Neural cell (in vitro differentiated cells): ENCODE measurements at regions not wholly inside any gene's neighbourhood (a gene's known extent, or its start where the extent isn't known, plus 50 kb on each side); places are given as distances from the start of the nearest gene placed in this dataset.

Source experiments
- H2AFZ ChIP-seq: fragments of 200-600, 300-800 bp; sonication (generic), shearing (Covaris generic); 2 replicates; pipeline ENCODE4 v1.6.0; 2014; ENCODE audit warnings: low read depth, mild to moderate bottlenecking, antibody characterized with exemption, low read length, moderate library complexity
- H3F3A ChIP-seq: fragments of 200-600 bp; shearing (Covaris generic); 2 replicates; pipeline ENCODE4 v1.6.1; 2016; ENCODE audit warnings: mild to moderate bottlenecking, moderate library complexity, mixed read lengths, antibody characterized with exemption, low read length; ENCODE audit not compliant: insufficient read depth, poor library complexity, severe bottlenecking
- H3K27ac ChIP-seq: fragments of 200-600, 300-800 bp; sonication (generic), shearing (Covaris generic); 2 replicates; pipeline ENCODE4 v1.5.1; 2014; ENCODE audit warnings: mild to moderate bottlenecking, low read length, moderate library complexity
- H3K27me3 ChIP-seq: fragments of 300-800, 200-600 bp; sonication (generic), shearing (Covaris generic); 2 replicates; pipeline ENCODE4 v1.6.0; 2014; ENCODE audit warnings: mild to moderate bottlenecking, low read depth, low read length, moderate library complexity; ENCODE audit not compliant: insufficient read depth
- H3K36me3 ChIP-seq: fragments of 300-800, 200-600 bp; sonication (generic), shearing (Covaris generic); 2 replicates; pipeline ENCODE4 v1.5.1; 2014; ENCODE audit warnings: mild to moderate bottlenecking, antibody characterized with exemption, low read length, moderate library complexity; ENCODE audit not compliant: insufficient read depth
- H3K4me2 ChIP-seq: fragments of 300-800, 200-600 bp; sonication (generic), shearing (Covaris generic); 2 replicates; pipeline ENCODE4 v1.6.0; 2014; ENCODE audit warnings: mild to moderate bottlenecking, low read length
- H3K4me3 ChIP-seq: fragments of 300-800, 200-600 bp; sonication (generic), shearing (Covaris generic); 2 replicates; pipeline ENCODE4 v1.5.1; 2014; ENCODE audit warnings: mild to moderate bottlenecking, low read length, moderate library complexity
- H3K79me2 ChIP-seq: fragments of 200-600 bp; shearing (Covaris generic); replicated peaks from 2 replicates; pipeline ENCODE4 v1.6.0; 2014; ENCODE audit warnings: mild to moderate bottlenecking, low read length, moderate library complexity; ENCODE audit not compliant: insufficient read depth
- H3K9ac ChIP-seq: fragments of 300-800, 200-600 bp; sonication (generic), shearing (Covaris generic); 2 replicates; pipeline ENCODE4 v1.6.1; 2016; ENCODE audit warnings: mild to moderate bottlenecking, low read length, mixed read lengths
- H3K9me2 ChIP-seq: fragments of 200-600 bp; shearing (Covaris generic); 2 replicates; pipeline ENCODE4 v1.6.1; 2016; ENCODE audit warnings: mild to moderate bottlenecking, low read length, mixed read lengths; ENCODE audit not compliant: insufficient read depth
- H3K9me3 ChIP-seq: fragments of 200-600, 300-800 bp; sonication (generic), shearing (Covaris generic); 2 replicates; pipeline ENCODE4 v1.6.1; 2016; ENCODE audit warnings: mild to moderate bottlenecking, mixed run types, low read length, moderate library complexity, mixed read lengths
- H4K20me1 ChIP-seq: fragments of 200-600 bp; shearing (Covaris generic); 2 replicates; pipeline ENCODE4 v1.6.1; 2016; ENCODE audit warnings: mild to moderate bottlenecking, mixed run types; ENCODE audit not compliant: insufficient read depth
- EP300 ChIP-seq: fragments of 450-650 bp; conservative IDR thresholded peaks from 2 replicates; pipeline ENCODE4 v1.6.1; 2014; ENCODE audit warnings: antibody characterized with exemption, mild to moderate bottlenecking, moderate library complexity; ENCODE audit not compliant: poor library complexity, severe bottlenecking
- EZH2 ChIP-seq: fragments of 200-600, 300-800 bp; shearing (Covaris generic), sonication (generic); IDR thresholded peaks from 2 replicates; pipeline ENCODE4 v1.6.1; 2014; ENCODE audit warnings: antibody characterized with exemption, low read length, borderline replicate concordance, mild to moderate bottlenecking; ENCODE audit not compliant: insufficient read depth, poor library complexity, severe bottlenecking
- MXI1 ChIP-seq: fragments of 450-650 bp; conservative IDR thresholded peaks from 2 replicates; pipeline ENCODE4 v1.6.1; 2014; ENCODE audit warnings: antibody characterized with exemption, mild to moderate bottlenecking; ENCODE audit not compliant: poor library complexity, severe bottlenecking
- POLR2AphosphoS5 ChIP-seq: IDR thresholded peaks from 2 replicates; pipeline ENCODE4 v1.6.1; 2012
- RAD21 ChIP-seq: fragments of 450-650 bp; conservative IDR thresholded peaks from 2 replicates; pipeline ENCODE4 v1.6.1; 2014; ENCODE audit warnings: antibody characterized with exemption, mild to moderate bottlenecking, moderate library complexity
- SMC3 ChIP-seq: fragments of 450-650 bp; conservative IDR thresholded peaks from 2 replicates; pipeline ENCODE4 v1.6.1; 2014; ENCODE audit warnings: antibody characterized with exemption, mild to moderate bottlenecking, moderate library complexity; ENCODE audit not compliant: poor library complexity
- TAF1 ChIP-seq: IDR thresholded peaks from 2 replicates; pipeline ENCODE4 v1.6.1; 2012; ENCODE audit warnings: low read depth
- TF ChIP-seq, protein P1 (sequence below): fragments of 450-650 bp; IDR thresholded peaks from 2 replicates; pipeline ENCODE4 v1.5.1; 2014; ENCODE audit warnings: antibody characterized with exemption, mild to moderate bottlenecking, moderate library complexity; ENCODE audit not compliant: poor library complexity, severe bottlenecking
- TF ChIP-seq, protein P2 (sequence below): IDR thresholded peaks from 2 replicates; pipeline ENCODE4 v1.6.1; 2012; ENCODE audit warnings: borderline replicate concordance

DNA sequence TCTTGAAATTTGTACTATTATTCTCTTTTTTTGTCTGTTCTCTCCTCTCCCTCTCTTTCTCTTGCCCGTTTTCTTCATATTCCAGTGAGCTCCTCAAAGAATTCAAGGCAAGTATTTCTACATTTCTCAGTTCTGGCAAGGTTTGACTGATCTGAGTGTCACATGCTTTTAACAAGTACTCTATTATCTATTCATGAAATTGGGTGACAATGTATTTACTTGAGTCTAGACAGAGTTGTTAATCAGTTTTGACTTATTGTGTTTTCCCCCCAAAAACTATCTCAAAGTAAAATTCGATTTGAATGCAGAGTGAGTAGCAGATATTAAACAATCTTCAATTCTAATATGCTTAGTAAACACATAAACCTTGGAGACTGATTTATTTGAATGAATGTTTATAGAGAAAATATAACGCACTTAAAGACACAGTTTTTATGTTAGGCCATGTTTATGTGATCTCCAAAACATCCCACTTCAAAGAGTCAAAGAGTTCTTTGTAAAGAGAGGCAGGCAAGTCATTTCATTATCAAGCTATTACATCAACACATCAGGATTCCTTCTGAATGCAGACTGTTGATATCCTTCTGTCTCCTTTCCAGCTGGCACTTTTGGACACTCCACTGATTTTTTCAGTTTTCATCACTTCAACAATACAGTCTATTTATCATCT is 166.6 kb downstream of the SLITRK6 start:
- no peak overlapping the region for H2AFZ ChIP-seq
- no peaks in the 10 kb centered on the region for H3K27me3 ChIP-seq
- TF ChIP-seq EZH2 (no peak), EP300 (no peak), SMC3 (no peak), TAF1 (no peak)
- TF ChIP-seq, protein P1, sequence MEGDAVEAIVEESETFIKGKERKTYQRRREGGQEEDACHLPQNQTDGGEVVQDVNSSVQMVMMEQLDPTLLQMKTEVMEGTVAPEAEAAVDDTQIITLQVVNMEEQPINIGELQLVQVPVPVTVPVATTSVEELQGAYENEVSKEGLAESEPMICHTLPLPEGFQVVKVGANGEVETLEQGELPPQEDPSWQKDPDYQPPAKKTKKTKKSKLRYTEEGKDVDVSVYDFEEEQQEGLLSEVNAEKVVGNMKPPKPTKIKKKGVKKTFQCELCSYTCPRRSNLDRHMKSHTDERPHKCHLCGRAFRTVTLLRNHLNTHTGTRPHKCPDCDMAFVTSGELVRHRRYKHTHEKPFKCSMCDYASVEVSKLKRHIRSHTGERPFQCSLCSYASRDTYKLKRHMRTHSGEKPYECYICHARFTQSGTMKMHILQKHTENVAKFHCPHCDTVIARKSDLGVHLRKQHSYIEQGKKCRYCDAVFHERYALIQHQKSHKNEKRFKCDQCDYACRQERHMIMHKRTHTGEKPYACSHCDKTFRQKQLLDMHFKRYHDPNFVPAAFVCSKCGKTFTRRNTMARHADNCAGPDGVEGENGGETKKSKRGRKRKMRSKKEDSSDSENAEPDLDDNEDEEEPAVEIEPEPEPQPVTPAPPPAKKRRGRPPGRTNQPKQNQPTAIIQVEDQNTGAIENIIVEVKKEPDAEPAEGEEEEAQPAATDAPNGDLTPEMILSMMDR: no peak
- TF ChIP-seq, protein P2, sequence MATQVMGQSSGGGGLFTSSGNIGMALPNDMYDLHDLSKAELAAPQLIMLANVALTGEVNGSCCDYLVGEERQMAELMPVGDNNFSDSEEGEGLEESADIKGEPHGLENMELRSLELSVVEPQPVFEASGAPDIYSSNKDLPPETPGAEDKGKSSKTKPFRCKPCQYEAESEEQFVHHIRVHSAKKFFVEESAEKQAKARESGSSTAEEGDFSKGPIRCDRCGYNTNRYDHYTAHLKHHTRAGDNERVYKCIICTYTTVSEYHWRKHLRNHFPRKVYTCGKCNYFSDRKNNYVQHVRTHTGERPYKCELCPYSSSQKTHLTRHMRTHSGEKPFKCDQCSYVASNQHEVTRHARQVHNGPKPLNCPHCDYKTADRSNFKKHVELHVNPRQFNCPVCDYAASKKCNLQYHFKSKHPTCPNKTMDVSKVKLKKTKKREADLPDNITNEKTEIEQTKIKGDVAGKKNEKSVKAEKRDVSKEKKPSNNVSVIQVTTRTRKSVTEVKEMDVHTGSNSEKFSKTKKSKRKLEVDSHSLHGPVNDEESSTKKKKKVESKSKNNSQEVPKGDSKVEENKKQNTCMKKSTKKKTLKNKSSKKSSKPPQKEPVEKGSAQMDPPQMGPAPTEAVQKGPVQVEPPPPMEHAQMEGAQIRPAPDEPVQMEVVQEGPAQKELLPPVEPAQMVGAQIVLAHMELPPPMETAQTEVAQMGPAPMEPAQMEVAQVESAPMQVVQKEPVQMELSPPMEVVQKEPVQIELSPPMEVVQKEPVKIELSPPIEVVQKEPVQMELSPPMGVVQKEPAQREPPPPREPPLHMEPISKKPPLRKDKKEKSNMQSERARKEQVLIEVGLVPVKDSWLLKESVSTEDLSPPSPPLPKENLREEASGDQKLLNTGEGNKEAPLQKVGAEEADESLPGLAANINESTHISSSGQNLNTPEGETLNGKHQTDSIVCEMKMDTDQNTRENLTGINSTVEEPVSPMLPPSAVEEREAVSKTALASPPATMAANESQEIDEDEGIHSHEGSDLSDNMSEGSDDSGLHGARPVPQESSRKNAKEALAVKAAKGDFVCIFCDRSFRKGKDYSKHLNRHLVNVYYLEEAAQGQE: no peak

DNA sequence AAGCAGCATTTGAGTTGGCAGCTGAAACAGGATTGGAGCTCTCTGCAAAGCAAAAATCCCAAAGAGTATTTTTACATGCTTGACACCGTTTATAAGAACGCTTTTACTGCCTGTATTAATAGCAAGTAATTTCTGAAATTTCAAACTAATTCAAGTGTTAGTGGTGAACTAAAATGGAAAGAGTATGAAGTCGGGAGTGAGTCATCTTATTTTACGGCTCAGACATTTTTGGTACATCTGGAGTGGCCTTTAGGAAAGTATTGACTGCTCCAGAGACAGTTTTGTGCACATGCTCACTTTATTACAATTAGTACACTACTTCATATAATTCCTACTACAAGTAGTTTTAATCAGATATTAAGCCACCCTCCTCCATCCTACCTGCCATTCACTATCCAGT is 167.4 kb downstream of the SLITRK6 start:
- H3K9me2 ChIP-seq: no peaks in the 10 kb centered on the region
- H3K27ac ChIP-seq: no peak overlapping the region
- H3K9me3 ChIP-seq: no peaks in the 10 kb centered on the region
- no peaks in the 10 kb centered on the region for H3K36me3 ChIP-seq
- no peaks in the 10 kb centered on the region for H3K27me3 ChIP-seq
- no peak for TF ChIP-seq RAD21
- no peak for TF ChIP-seq SMC3
- TF ChIP-seq EP300: no peak
- TF ChIP-seq, protein P2: no peak
- TF ChIP-seq POLR2AphosphoS5: no peak
- no peak for TF ChIP-seq TAF1
- no peak for TF ChIP-seq MXI1
- no peak for TF ChIP-seq EZH2
- TF ChIP-seq, protein P1: no peak
- no peaks in the 10 kb centered on the region for H3K79me2 ChIP-seq
- no peak overlapping the region for H3K4me3 ChIP-seq
- H4K20me1 ChIP-seq: no peaks in the 10 kb centered on the region
- H3K9ac ChIP-seq: no peak overlapping the region
- H2AFZ ChIP-seq: no peak overlapping the region
- no peak overlapping the region for H3K4me2 ChIP-seq
- no peaks in the 10 kb centered on the region for H3F3A ChIP-seq

More for the DNA sequence above, 166.6 kb downstream of the SLITRK6 start:
- Histone ChIP-seq H3K9me3 (no peaks in the 10 kb centered on the region), H3K4me2 (no peak overlapping the region), H3K36me3 (no peaks in the 10 kb centered on the region), H3F3A (no peaks in the 10 kb centered on the region), H3K9ac (no peak overlapping the region), H3K4me3 (no peak overlapping the region), H3K27ac (no peak overlapping the region), H3K9me2 (no peaks in the 10 kb centered on the region), H4K20me1 (no peaks in the 10 kb centered on the region), H3K79me2 (no peaks in the 10 kb centered on the region)
